DND-41 (cell line): ENCODE measurements at regions not wholly inside any gene's neighbourhood (a gene's known extent, or its start where the extent isn't known, plus 50 kb on each side); places are given as distances from the start of the nearest gene placed in this dataset.

Source experiments
- ATAC-seq: fragments of 200-7000 bp; cut with Tn5 transposase; 3 replicates; pipeline ENCODE4 v1.9.1; 2021; ENCODE audit warnings: low read depth; ENCODE audit not compliant: insufficient read depth
- DNase-seq: peaks from one replicate; pipeline ENCODE4 v3.0.0-alpha.2; 2020
- H2AFZ ChIP-seq: 2 replicates; pipeline ENCODE4 v1.6.0; 2012; ENCODE audit warnings: low read depth, low read length
- H3K27ac ChIP-seq: 2 replicates; pipeline ENCODE4 v1.5.1; 2012; ENCODE audit warnings: low read length, inconsistent platforms
- H3K27me3 ChIP-seq: fragments of 200-600 bp; sonication (generic); 2 replicates; pipeline ENCODE4 v1.6.0; 2012; ENCODE audit warnings: low read length, mild to moderate bottlenecking, inconsistent platforms; ENCODE audit not compliant: insufficient read depth, poor library complexity
- H3K36me3 ChIP-seq: 2 replicates; pipeline ENCODE4 v1.5.1; 2012; ENCODE audit warnings: low read length, inconsistent platforms; ENCODE audit not compliant: insufficient read depth
- H3K4me1 ChIP-seq: 2 replicates; pipeline ENCODE4 v1.5.1; 2012; ENCODE audit warnings: mild to moderate bottlenecking, low read length; ENCODE audit not compliant: insufficient read depth
- H3K4me2 ChIP-seq: 2 replicates; pipeline ENCODE4 v1.6.0; 2012; ENCODE audit warnings: mild to moderate bottlenecking, moderate library complexity, low read length, inconsistent platforms; ENCODE audit not compliant: insufficient read depth
- H3K4me3 ChIP-seq, 2 experiments: fragments of 200-600 bp in 1 of 2; shearing (Covaris generic) in 1 of 2; 2 replicates each; pipeline ENCODE4 v1.5.1; 2012 to 2016; ENCODE audit warnings: inconsistent platforms in 2 of 2, low read length in 2 of 2, mild to moderate bottlenecking in 2 of 2, low read depth in 1 of 2, moderate library complexity in 1 of 2
- H3K79me2 ChIP-seq: 2 replicates; pipeline ENCODE4 v1.6.0; 2012; ENCODE audit warnings: low read length, inconsistent platforms; ENCODE audit not compliant: insufficient read depth
- H3K9ac ChIP-seq: 2 replicates; pipeline ENCODE4 v1.6.0; 2012; ENCODE audit warnings: low read depth, mild to moderate bottlenecking, inconsistent platforms, low read length, moderate library complexity
- H3K9me3 ChIP-seq: 2 replicates; pipeline ENCODE4 v1.5.1; 2012; ENCODE audit warnings: low read length, moderate library complexity, mild to moderate bottlenecking, inconsistent platforms; ENCODE audit not compliant: insufficient read depth, severe bottlenecking
- H4K20me1 ChIP-seq: 2 replicates; pipeline ENCODE4 v1.6.0; 2012; ENCODE audit warnings: low read length; ENCODE audit not compliant: insufficient read depth
- CTCF ChIP-seq: IDR thresholded peaks from 2 replicates; pipeline ENCODE4 v1.5.1; 2012; ENCODE audit warnings: borderline replicate concordance, low read length, moderate library complexity, mild to moderate bottlenecking; ENCODE audit not compliant: poor library complexity, severe bottlenecking; ENCODE audit errors: extremely low read depth
- EZH2 ChIP-seq: IDR thresholded peaks from 3 replicates; pipeline ENCODE4 v1.6.1; 2012; ENCODE audit warnings: borderline replicate concordance, low read depth, mild to moderate bottlenecking, moderate library complexity, low read length, inconsistent platforms; ENCODE audit not compliant: severe bottlenecking

GRCh38 chr13:110062777-110063442 is 244.0 kb downstream of the COL4A1 start:
- Histone ChIP-seq H3K27ac (no peak overlapping the region), H3K4me1 (no peaks in the 10 kb centered on the region), H3K4me2 (no peak overlapping the region), H3K79me2 (no peaks in the 10 kb centered on the region), H2AFZ (no peak overlapping the region), H3K27me3 (no peaks in the 10 kb centered on the region), H3K9ac (no peak overlapping the region), H3K4me3 (no peak overlapping the region), H3K36me3 (no peaks in the 10 kb centered on the region), H4K20me1 (no peaks in the 10 kb centered on the region; the same call in 1 of the 2 replicates), H3K9me3 (no peaks in the 10 kb centered on the region)
- TF ChIP-seq EZH2 (no peak), CTCF (no peak)
- ATAC-seq, result no peak
- no peak for DNase-seq

- DNase-seq, result no peak
- Histone ChIP-seq H3K27ac (no peak overlapping the region), H3K27me3 (no peaks in the 10 kb centered on the region), H4K20me1 (no peaks in the 10 kb centered on the region; the same call in 1 of the 2 replicates), H3K79me2 (no peaks in the 10 kb centered on the region), H2AFZ (no peak overlapping the region; the same call in 1 of the 2 replicates), H3K36me3 (no peaks in the 10 kb centered on the region), H3K9me3 (no peaks in the 10 kb centered on the region), H3K9ac (no peak overlapping the region), H3K4me3 (no peak overlapping the region), H3K4me2 (no peak overlapping the region), H3K4me1 (no peaks in the 10 kb centered on the region)
- no peak; the same call in 2 of the 3 replicates for ATAC-seq
- TF ChIP-seq CTCF, result no peak
- TF ChIP-seq EZH2, result no peak
Measured at GRCh38 chr13:110062077-110062776, 244.7 kb downstream of the COL4A1 start.

- no peak for ATAC-seq
- H3K9ac ChIP-seq, result no peak overlapping the region
- no peaks in the 10 kb centered on the region for H3K27me3 ChIP-seq
- no peak overlapping the region for H2AFZ ChIP-seq
- H3K4me3 ChIP-seq, result no peak overlapping the region
- H3K4me1 ChIP-seq, result no peaks in the 10 kb centered on the region
- no peak for TF ChIP-seq CTCF
- no peak for TF ChIP-seq EZH2
- no peak overlapping the region for H3K27ac ChIP-seq
- no peak overlapping the region for H3K4me2 ChIP-seq
- no peaks in the 10 kb centered on the region for H3K36me3 ChIP-seq
- H4K20me1 ChIP-seq, result no peaks in the 10 kb centered on the region; the same call in 1 of the 2 replicates
- H3K9me3 ChIP-seq, result no peaks in the 10 kb centered on the region
- H3K79me2 ChIP-seq, result no peaks in the 10 kb centered on the region
- no peak for DNase-seq
Measured at GRCh38 chr13:110061270-110061669, 245.7 kb downstream of the COL4A1 start.
